DOHH2 (cell line): ENCODE measurements at regions not wholly inside any gene's neighbourhood (a gene's known extent, or its start where the extent isn't known, plus 50 kb on each side); places are given as distances from the start of the nearest gene placed in this dataset.
A peak's percentile ranks its signal among the peaks of the same experiment; 100 is the strongest.
"Not testable (repeated sequence)": the region's sequence is repeated elsewhere in the genome, so short reads cannot be mapped to it uniquely, and the experiment has no call there.

ENCODE experiments used
- H3F3A ChIP-seq: fragments of 200-600 bp; sonication (generic), shearing (Covaris generic); 2 replicates; pipeline ENCODE4 v1.6.0; 2016; ENCODE audit warnings: antibody characterized with exemption, mild to moderate bottlenecking; ENCODE audit not compliant: control insufficient read depth, insufficient read depth
- H3K27ac ChIP-seq: fragments of 200-600 bp; sonication (generic); 2 replicates; pipeline ENCODE4 v1.5.1; 2014; ENCODE audit warnings: low read depth, mild to moderate bottlenecking, low read length, moderate library complexity
- H3K27me3 ChIP-seq: fragments of 200-600 bp; sonication (generic); 2 replicates; pipeline ENCODE4 v1.6.1; 2014; ENCODE audit warnings: mild to moderate bottlenecking, low read length, mixed read lengths; ENCODE audit not compliant: control insufficient read depth
- H3K36me3 ChIP-seq: fragments of 200-600 bp; sonication (generic); 2 replicates; pipeline ENCODE4 v1.6.1; 2014; ENCODE audit warnings: mild to moderate bottlenecking, low read length, moderate library complexity, mixed read lengths; ENCODE audit not compliant: control insufficient read depth
- H3K4me1 ChIP-seq: fragments of 200-600 bp; sonication (generic); 2 replicates; pipeline ENCODE4 v1.6.1; 2014; ENCODE audit warnings: mild to moderate bottlenecking, low read length, mixed read lengths; ENCODE audit not compliant: control insufficient read depth
- H3K4me2 ChIP-seq: fragments of 200-600 bp; sonication (generic); 2 replicates; pipeline ENCODE4 v1.6.0; 2014; ENCODE audit warnings: mild to moderate bottlenecking, low read length, moderate library complexity
- H3K4me3 ChIP-seq: fragments of 200-600 bp; sonication (generic); 2 replicates; pipeline ENCODE4 v1.5.1; 2014; ENCODE audit warnings: mild to moderate bottlenecking, low read length, mixed read lengths
- H3K79me2 ChIP-seq: fragments of 200-600 bp; sonication (generic); 2 replicates; pipeline ENCODE4 v1.6.1; 2014; ENCODE audit warnings: mild to moderate bottlenecking, low read length, mixed read lengths; ENCODE audit not compliant: control insufficient read depth
- H3K9me2 ChIP-seq: fragments of 200-600 bp; sonication (generic); replicated peaks from 2 replicates; pipeline ENCODE4 v1.6.1; 2014; ENCODE audit warnings: mild to moderate bottlenecking, low read length, mixed read lengths; ENCODE audit not compliant: control insufficient read depth
- H3K9me3 ChIP-seq: fragments of 200-600 bp; sonication (generic); 2 replicates; pipeline ENCODE4 v1.6.1; 2014; ENCODE audit warnings: antibody characterized with exemption, low read length, mixed read lengths; ENCODE audit not compliant: control insufficient read depth, insufficient read depth
- H4K20me1 ChIP-seq: fragments of 200-600 bp; sonication (generic); 2 replicates; pipeline ENCODE4 v1.6.0; 2014; ENCODE audit warnings: low read depth, mild to moderate bottlenecking, antibody characterized with exemption, low read length, moderate library complexity; ENCODE audit not compliant: control insufficient read depth, insufficient read depth
- CTCF ChIP-seq: fragments of 200-600 bp; sonication (generic); IDR thresholded peaks from one replicate; pipeline ENCODE4 v1.5.1; 2014; ENCODE audit warnings: antibody characterized with exemption, mild to moderate bottlenecking, low read depth, low read length; ENCODE audit not compliant: poor library complexity, severe bottlenecking
- EZH2phosphoT487 ChIP-seq: fragments of 200-600 bp; sonication (generic); IDR thresholded peaks from 2 replicates; pipeline ENCODE4 v1.6.1; 2017; ENCODE audit warnings: borderline replicate concordance, mild to moderate bottlenecking, antibody characterized with exemption, low read length, moderate library complexity, mixed read lengths

DNA sequence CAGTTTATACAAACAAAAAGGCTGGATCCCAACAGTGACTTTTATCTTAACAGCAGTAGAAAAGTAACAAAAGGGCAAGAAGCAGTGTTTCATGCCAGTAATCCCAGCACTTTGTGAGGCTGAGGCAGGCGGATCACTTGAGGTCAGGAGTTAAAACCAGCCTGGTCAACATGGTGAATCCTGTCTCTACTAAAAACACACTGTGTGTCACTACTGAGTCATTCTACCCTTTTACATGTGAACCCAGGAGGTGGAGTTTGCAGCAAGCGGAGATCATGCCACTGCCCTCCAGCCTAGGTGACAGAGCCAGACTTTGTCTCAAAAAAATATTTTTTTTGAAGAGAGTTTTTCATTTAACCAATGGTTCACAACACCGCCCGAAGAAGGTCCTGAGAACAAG lies 395.6 kb upstream of the USP9Y start:
- H3K4me3 ChIP-seq: no peak overlapping the region
- H3K27ac ChIP-seq: no peak overlapping the region
- H3K79me2 ChIP-seq: no peaks in the 10 kb centered on the region
- no peaks in the 10 kb centered on the region for H3F3A ChIP-seq
- no peak overlapping the region for H3K4me2 ChIP-seq
- no peaks in the 10 kb centered on the region for H3K27me3 ChIP-seq
- TF ChIP-seq EZH2phosphoT487 (no peak), CTCF (no peak)
- no peaks in the 10 kb centered on the region for H3K36me3 ChIP-seq
- no peaks in the 10 kb centered on the region for H3K4me1 ChIP-seq
- no peaks in the 10 kb centered on the region for H3K9me2 ChIP-seq
- H3K9me3 ChIP-seq: no peaks in the 10 kb centered on the region
- no peaks in the 10 kb centered on the region for H4K20me1 ChIP-seq

GRCh38 chrY:12309212-12309611 lies 391.8 kb upstream of the USP9Y start:
- TF ChIP-seq EZH2phosphoT487: no peak
- TF ChIP-seq CTCF: peak; percentile 66
- H4K20me1 ChIP-seq: no peaks in the 10 kb centered on the region
- no peaks in the 10 kb centered on the region for H3K9me2 ChIP-seq
- no peaks in the 10 kb centered on the region for H3K36me3 ChIP-seq
- no peaks in the 10 kb centered on the region for H3K79me2 ChIP-seq
- H3K4me2 ChIP-seq: no peak overlapping the region
- no peak overlapping the region for H3K27ac ChIP-seq
- H3K4me1 ChIP-seq: no peaks in the 10 kb centered on the region
- H3K4me3 ChIP-seq: no peak overlapping the region
- no peaks in the 10 kb centered on the region for H3K9me3 ChIP-seq
- no peaks in the 10 kb centered on the region for H3K27me3 ChIP-seq
- H3F3A ChIP-seq: no peaks in the 10 kb centered on the region

DNA sequence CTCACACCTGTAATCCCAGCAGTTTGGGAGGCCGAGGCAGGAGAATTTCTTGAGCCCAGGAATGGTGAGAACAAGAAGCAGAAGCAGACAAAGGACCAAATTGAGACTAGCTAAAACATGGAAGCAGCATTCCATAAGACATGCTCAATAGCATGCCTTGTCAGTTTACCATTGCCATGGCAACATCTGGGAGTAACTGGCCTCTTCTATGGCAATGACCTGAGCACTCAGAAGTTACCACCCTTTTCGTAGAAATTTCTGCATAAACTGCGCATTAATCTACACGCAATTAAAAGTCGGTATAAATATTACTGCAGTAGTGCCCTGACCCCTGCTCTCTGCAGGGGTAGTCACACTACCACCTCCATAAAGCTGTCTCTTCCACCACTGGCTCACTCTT lies 390.2 kb upstream of the USP9Y start:
- Histone ChIP-seq H3K4me3 (no peak overlapping the region), H3K4me1 (no peaks in the 10 kb centered on the region), H3K27ac (no peak overlapping the region), H3K36me3 (no peaks in the 10 kb centered on the region), H3K9me2 (no peaks in the 10 kb centered on the region), H3K79me2 (no peaks in the 10 kb centered on the region), H3K4me2 (no peak overlapping the region), H4K20me1 (no peaks in the 10 kb centered on the region), H3K27me3 (no peaks in the 10 kb centered on the region), H3K9me3 (no peaks in the 10 kb centered on the region), H3F3A (no peaks in the 10 kb centered on the region)
- no peak for TF ChIP-seq CTCF
- TF ChIP-seq EZH2phosphoT487: no peak

DNA sequence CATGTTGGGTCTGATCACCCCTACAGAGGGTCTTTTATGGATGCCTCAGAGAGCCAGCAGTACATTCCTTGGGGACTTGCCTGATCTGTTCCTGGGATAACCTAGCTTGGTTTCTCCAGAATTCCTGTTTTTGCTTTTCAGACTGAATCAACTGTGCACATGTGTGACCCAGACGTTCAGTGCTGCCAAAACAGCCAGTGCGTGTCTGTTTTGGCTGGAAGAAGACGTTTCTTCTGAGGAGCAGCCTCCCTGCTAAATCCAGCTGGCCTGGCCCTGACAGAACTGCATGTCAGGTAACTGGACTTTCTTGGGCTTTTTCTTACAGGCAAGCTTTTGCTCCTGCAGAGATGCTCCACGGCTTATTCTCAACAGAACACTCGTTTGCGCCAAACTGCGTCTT lies 373.3 kb upstream of the USP9Y start:
- no peak overlapping the region for H3K4me3 ChIP-seq
- H3K4me1 ChIP-seq: no peaks in the 10 kb centered on the region
- H3K27ac ChIP-seq: no peak overlapping the region
- H3K4me2 ChIP-seq: no peak overlapping the region
- TF ChIP-seq EZH2phosphoT487: no peak
- no peaks in the 10 kb centered on the region for H3K36me3 ChIP-seq
- H3K27me3 ChIP-seq: no peaks in the 10 kb centered on the region
- H3F3A ChIP-seq: no peaks in the 10 kb centered on the region
- H3K79me2 ChIP-seq: no peaks in the 10 kb centered on the region
- H4K20me1 ChIP-seq: no peaks in the 10 kb centered on the region
- no peaks in the 10 kb centered on the region for H3K9me3 ChIP-seq
- no peaks in the 10 kb centered on the region for H3K9me2 ChIP-seq

DNA sequence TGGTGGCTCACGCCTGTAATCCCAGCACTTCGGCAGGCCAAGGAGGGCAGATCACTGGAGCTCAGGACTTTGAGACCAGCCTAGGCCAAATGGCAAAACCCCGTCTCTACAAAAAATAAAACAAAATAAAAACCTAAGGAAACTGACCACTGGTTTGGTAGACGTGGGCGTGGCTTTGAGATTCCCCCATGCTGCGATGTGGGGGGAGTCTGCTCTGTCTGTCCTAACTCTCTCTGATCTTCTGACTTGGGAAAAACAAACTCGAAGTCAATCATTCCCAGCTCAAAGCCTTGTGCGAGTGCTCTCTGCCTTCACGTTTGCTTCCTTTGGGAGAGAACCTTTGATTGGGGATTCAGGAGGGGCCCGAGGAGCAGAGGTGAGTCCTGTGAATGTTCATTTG lies 369.1 kb upstream of the USP9Y start:
- H3K9me2 ChIP-seq, H3K4me2 ChIP-seq, H4K20me1 ChIP-seq, H3K79me2 ChIP-seq, H3K4me3 ChIP-seq, H3K36me3 ChIP-seq, H3K27me3 ChIP-seq, H3F3A ChIP-seq, H3K27ac ChIP-seq, H3K9me3 ChIP-seq, H3K4me1 ChIP-seq: not testable (repeated sequence)
